Activated T-helper 1 cell treated with anti-CD3 and anti-CD28 coated beads, Interleukin-2, amount 50 U/mL, for 16 hours (primary cell): ENCODE measurements at regions not wholly inside any gene's neighbourhood (a gene's known extent, or its start where the extent isn't known, plus 50 kb on each side); places are given as distances from the start of the nearest gene placed in this dataset.

Experiments used
- DNase-seq, 2 donors: peaks; one replicate each; pipeline ENCODE4 v3.0.0-alpha.2; 2020; ENCODE audit warnings: low read depth in 1 of 2, low spot score in 1 of 2

DNA sequence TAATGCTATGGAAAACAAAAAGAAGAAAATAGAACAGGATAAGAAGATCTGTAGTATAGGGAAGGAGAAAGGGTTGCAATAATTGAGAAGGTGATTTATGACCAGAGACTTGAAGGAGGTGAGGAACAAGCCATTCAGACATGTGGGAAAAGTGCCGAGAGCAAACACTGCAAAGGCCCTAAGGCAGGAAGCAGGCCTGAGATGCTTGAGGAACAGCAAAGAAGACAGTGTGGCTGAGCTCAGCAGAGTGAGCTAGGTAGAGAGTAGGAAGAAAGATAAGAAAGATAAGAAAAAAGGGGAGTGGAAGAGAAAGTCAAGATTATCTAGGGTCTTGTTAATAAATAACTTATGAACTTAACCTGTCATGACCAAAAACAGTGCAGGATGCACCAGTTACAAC lies 671.8 kb downstream of the RPS29 start:
- no peak for DNase-seq

DNA sequence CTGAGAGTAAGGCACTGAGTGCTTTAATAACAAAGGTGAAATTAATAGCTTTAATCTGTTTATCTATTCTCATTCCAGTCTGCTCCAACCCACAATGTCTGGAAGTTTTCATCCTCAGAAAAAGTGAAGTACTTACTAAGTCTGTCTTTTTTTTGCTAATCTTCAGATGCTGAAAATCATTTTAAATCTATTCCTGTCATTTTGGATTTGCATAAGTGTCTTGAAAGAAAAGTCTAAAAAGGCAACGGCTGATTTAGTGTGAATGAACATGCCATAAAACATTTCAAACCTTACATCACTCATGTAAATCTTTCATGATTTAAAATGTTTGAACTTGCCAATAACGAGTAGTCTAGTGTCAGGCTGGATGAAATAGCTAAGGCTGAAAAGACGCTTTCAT lies 685.6 kb downstream of the RPS29 start:
- DNase-seq, result no peak

GRCh38 chr14:48890333-48890732 lies 695.8 kb downstream of the RPS29 start:
- DNase-seq, result no peak

DNA sequence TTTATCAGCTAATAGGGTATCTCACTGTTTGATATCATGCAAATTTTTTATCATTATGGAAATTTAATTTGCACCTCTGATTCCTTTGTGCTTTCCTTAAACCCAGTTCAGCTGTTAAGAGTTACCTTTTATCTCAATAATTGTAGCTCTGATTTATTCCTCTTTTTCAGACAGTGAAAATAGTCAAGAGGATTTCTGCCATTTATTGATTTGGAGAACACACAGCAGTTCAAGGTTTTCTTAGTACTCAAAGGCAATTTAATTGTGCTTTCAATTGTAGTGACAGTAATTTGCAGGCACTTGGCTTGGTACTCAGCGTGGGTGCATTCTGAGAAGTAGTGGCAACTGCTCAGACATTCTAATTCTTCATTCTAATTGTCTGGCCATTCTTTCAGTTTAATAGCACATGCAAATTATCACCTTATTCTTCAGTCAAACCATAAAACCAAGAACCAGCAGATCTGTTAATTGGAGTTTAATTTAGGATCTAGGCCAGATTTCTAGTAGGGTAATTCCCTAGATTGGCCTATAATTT lies 709.3 kb downstream of the RPS29 start:
- DNase-seq, result no peak

- no peak for DNase-seq
Observed at GRCh38 chr14:48874711-48875110, 711.5 kb downstream of the RPS29 start.

DNA sequence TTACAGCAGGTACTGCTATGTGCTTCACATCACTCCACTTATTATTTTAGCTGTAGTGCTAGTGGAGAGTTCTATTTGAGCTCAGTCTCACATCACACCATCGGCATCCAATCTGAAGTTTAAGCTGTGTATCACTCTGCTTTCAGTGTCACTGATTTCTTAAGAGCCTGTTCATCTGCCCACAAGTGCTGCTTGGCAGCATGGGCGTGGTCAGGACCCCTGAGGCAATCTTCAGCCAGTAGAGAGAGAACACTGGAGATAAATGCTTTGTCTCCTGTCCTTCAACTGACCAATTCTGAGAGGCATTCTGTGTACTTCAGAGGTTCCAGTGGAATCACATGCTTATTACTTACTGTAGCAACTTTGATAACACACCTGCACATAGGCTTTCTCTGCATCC lies 728.8 kb downstream of the RPS29 start:
- DNase-seq, result no peak

DNA sequence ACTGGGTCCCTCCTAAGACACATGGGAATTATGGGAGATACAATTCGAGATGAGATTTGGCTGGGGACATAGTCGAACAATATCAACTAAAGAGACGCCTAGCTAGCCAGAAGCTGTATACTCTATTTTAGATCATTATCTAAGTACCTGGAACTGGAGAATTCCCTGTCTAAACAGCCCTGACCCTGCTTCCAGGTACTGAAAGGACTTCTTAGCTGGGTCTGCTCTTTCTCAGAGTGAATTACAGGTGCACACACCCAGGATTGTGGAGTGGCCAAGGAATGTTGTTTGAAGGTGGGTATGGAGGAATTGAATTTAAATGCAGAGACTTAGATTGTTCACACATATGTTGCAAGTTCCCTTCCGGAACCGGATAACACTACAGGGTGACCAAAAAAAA lies 733.0 kb downstream of the RPS29 start:
- DNase-seq, result no peak

GRCh38 chr14:48849741-48850322 lies 736.3 kb downstream of the RPS29 start:
- DNase-seq, result no peak

DNA sequence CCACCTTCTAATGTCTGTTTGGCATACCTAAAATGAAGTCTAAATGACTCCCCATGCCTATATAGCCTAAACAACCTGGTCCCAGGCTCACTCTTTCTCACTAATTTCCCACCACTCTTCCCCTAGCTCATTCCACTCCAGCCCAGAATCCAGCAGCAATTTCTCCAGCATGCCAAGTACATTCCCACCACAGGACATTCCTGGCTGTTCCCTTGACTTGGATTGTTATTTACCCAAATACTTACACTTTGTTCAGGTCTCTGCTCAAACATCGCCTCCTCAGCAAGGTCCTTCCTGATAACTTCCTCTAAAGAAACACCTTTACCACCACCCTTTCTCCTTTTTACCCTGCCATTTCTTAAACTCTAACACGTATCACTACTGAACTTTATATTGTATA lies 743.4 kb downstream of the RPS29 start:
- DNase-seq, result no peak

DNA sequence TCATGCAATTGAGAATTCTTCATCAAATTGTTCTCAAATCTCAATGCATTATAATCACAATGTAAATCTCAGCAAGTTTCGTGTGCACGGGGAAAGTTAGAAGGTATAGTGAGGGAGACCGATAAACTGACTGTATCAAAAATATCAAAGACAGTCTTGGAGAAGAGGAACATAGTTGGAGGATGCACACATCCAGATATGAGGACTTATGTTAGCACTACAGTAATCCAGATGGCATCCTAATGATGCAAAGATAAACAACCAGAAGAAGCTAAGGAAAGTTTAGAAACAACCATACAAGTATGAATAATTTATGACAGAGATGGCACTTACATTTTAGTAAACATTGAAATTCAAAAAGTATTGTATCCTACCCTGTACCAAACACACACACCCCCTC lies 760.1 kb downstream of the RPS29 start:
- DNase-seq, result no peak

DNA sequence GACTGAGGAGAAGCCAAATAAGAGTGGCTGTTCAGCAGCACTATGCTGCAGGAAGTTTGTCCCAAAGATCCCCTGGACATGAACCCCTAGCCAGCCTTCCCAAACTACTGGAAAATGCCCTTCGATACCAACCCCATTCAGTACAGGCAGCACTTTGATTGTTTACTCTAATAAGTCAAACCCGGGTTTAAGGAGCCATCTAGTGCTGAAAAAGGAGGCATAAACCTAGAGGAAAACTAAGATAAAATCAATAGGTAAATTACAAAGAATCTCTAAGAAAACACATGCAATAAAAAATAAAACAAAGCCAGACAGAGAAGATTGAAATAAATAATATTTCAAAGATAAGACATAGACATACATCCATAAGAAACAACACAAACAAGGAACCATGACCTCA lies 771.6 kb downstream of the RPS29 start:
- DNase-seq, result no peak

- no peak for DNase-seq
Observed at GRCh38 chr14:48805315-48805714, 780.9 kb downstream of the RPS29 start.

DNA sequence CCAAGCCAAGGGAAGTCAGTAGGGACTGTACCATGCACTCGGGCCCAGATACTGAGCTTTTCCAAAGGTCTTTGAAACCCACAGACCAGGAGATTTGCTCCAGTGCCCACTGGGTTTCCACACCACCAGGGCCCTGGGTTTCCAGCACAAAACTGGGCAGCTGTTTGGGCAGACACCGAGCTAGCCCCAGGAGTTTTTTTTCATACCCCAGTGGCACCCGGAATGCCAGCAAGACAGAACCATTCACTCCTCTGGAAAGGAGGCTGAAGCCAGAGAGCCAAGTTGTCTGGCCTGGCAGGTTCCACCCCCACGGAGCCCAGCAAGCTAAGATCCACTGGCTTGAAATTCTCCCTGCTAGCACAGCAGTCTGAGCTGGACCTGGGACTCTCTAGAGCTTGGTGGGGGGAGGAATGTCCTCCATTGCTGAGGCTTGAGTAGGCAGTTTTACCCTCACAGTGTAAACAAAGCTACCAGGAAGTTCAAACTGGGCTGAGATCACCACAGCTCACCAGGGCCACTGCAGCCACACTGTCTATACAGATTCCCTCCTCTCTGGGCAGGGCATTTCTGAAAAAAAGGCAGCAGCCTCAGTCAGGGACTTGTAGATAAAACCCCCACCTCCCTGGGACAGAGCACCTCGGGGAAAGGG lies 793.7 kb downstream of the RPS29 start:
- DNase-seq, result no peak

- no peak for DNase-seq
Observed at GRCh38 chr14:48788771-48789170, 797.4 kb downstream of the RPS29 start.

- no peak for DNase-seq
Observed at GRCh38 chr14:48786498-48786897, 799.7 kb downstream of the RPS29 start.

- no peak for DNase-seq
Observed at GRCh38 chr14:48771717-48772116, 814.5 kb downstream of the RPS29 start.

GRCh38 chr14:48751293-48751692 lies 834.9 kb downstream of the RPS29 start:
- DNase-seq, result no peak

GRCh38 chr14:48748151-48748675 lies 838.0 kb downstream of the RPS29 start:
- DNase-seq, result no peak

GRCh38 chr14:48747561-48748089 lies 838.6 kb downstream of the RPS29 start:
- no peak for DNase-seq

DNA sequence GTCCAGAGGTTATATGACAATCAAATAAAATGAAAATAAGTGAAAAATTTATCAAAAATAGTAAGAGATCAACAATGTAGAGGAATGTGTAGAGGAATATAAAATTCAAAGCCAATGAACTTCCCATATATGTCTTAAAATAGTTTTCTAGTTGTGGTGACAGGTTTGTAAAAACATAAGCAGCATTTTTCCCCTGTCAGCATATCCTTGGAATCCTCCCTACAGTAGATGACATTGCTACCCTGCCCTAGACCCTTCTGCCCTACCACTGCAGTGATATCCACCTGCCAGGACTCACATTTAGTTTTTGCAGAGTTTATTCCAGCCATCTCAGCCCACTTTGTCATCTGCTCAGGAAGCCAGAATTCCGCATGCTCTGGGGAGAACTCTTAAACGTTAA lies 842.0 kb downstream of the RPS29 start:
- DNase-seq, result no peak

- no peak for DNase-seq
Observed at GRCh38 chr14:48738186-48738925, 847.8 kb downstream of the RPS29 start.

GRCh38 chr14:48735607-48736006 lies 850.6 kb downstream of the RPS29 start:
- no peak for DNase-seq
